T-cell (primary cell): ENCODE measurements at regions not wholly inside any gene's neighbourhood (a gene's known extent, or its start where the extent isn't known, plus 50 kb on each side); places are given as distances from the start of the nearest gene placed in this dataset.

Source experiments
- ATAC-seq, 4 experiments: fragments of 200-7000 bp in 3 of 4; fragments of 150-1000 bp in 1 of 4; cut with Tn5 transposase; replicated peaks in 1 of 4; 1 replicate in 3 of 4; 2 replicates in 1 of 4; pipeline ENCODE4 v1.10.0; 2021; ENCODE audit warnings: moderate library complexity in 3 of 4, mild to moderate bottlenecking in 2 of 4, moderate number of reproducible peaks in 1 of 4
- CTCF ChIA-PET, 2 donors: fragments of 300-600 bp; sonication (Branson Sonifier 250); formaldehyde crosslinking; loops; one replicate each; lab custom pipeline; 2022; ENCODE audit warnings: antibody characterized with exemption in 2 of 2; lab: Charles Lee
- POLR2A ChIA-PET, 2 donors: fragments of 300-600 bp; sonication (Branson Sonifier 250); formaldehyde crosslinking; loops; one replicate each; lab custom pipeline; 2022; ENCODE audit warnings: antibody characterized with exemption in 2 of 2; lab: Charles Lee
- DNase-seq, 35 experiments: peaks; one replicate each; pipeline versions ENCODE4 v3.0.0 to v3.0.0-alpha.2; 2013 to 2023
- H3K27ac ChIP-seq: one replicate; pipeline ENCODE4 v1.5.1; 2013; ENCODE audit warnings: low read length
- H3K27me3 ChIP-seq, 2 experiments: replicated peaks in 1 of 2; 1 replicate in 1 of 2; 2 replicates in 1 of 2; pipeline versions ENCODE4 v1.6.1 to v1.7.0; 2013; ENCODE audit warnings: low read length in 1 of 2, mixed read lengths in 1 of 2; ENCODE audit not compliant: control insufficient read depth in 2 of 2, insufficient read depth in 2 of 2; ENCODE audit errors: extremely low read depth in 1 of 2
- H3K36me3 ChIP-seq, 2 donors: 1 replicate in 1 of 2; 2 replicates in 1 of 2; pipeline versions ENCODE4 v1.6.1 to v1.7.0; 2013; ENCODE audit warnings: low read length in 1 of 2; ENCODE audit not compliant: control insufficient read depth in 2 of 2, insufficient read depth in 1 of 2; ENCODE audit errors: extremely low read depth in 1 of 2
- H3K4me1 ChIP-seq, 2 experiments: 1 replicate in 1 of 2; 2 replicates in 1 of 2; pipeline versions ENCODE4 v1.6.1 to v1.7.0; 2013; ENCODE audit warnings: low read length in 2 of 2, mixed read lengths in 1 of 2; ENCODE audit not compliant: insufficient read depth in 2 of 2, control insufficient read depth in 1 of 2; ENCODE audit errors: extremely low read depth in 1 of 2
- H3K4me3 ChIP-seq, 2 donors: 1 replicate in 1 of 2; 2 replicates in 1 of 2; pipeline versions ENCODE4 v1.5.1 to v1.7.0; 2013; ENCODE audit warnings: mild to moderate bottlenecking in 2 of 2, low read length in 1 of 2, moderate library complexity in 1 of 2; ENCODE audit not compliant: control insufficient read depth in 1 of 2; ENCODE audit errors: extremely low read depth in 1 of 2
- H3K9me3 ChIP-seq: 2 replicates; pipeline ENCODE4 v1.7.0; 2013
- H3K27ac Mint-ChIP-seq, 2 donors: one replicate each; pipeline ENCODE4 v1.8.0; 2020 to 2021; ENCODE audit warnings: mild to moderate bottlenecking in 2 of 2, mixed read lengths in 2 of 2
- H3K27me3 Mint-ChIP-seq, 2 donors: one replicate each; pipeline ENCODE4 v1.8.0; 2021 to 2022; ENCODE audit warnings: mixed read lengths in 2 of 2
- H3K36me3 Mint-ChIP-seq: one replicate; pipeline ENCODE4 v1.8.0; 2021; ENCODE audit warnings: mixed read lengths
- H3K4me1 Mint-ChIP-seq, 3 donors: one replicate each; pipeline ENCODE4 v1.8.0; 2020 to 2022; ENCODE audit warnings: mixed read lengths in 3 of 3, mild to moderate bottlenecking in 1 of 3
- H3K4me3 Mint-ChIP-seq, 3 donors: one replicate each; pipeline ENCODE4 v1.8.0; 2020 to 2022; ENCODE audit warnings: mild to moderate bottlenecking in 3 of 3, mixed read lengths in 3 of 3, moderate library complexity in 3 of 3
- H3K9me3 Mint-ChIP-seq, 3 donors: one replicate each; pipeline ENCODE4 v1.8.0; 2020 to 2022; ENCODE audit warnings: mixed read lengths in 3 of 3
- WGBS: methylation state at CpG from one replicate; pipeline ENCODE4 v1.1.5; 2013; ENCODE audit warnings: missing lambda C conversion rate; ENCODE audit not compliant: insufficient coverage; 5-methylcytosine and 5-hydroxymethylcytosine counted together

- no peaks in the 10 kb centered on the region for H3K36me3 ChIP-seq
- no peaks in the 10 kb centered on the region for H3K27me3 Mint-ChIP-seq
- ATAC-seq = no peak
- no peaks in the 10 kb centered on the region for H3K4me1 ChIP-seq
- no peak overlapping the region for H3K4me3 ChIP-seq
- peaks cover 11 to 19% (median 13%) of the 10 kb centered on the region in 3 donors for H3K9me3 Mint-ChIP-seq
- no peak for DNase-seq
- WGBS = no CpG with 5 or more reads among the region's 2 CpGs
- CTCF ChIA-PET = no interaction called here
- POLR2A ChIA-PET = no interaction called here
- peaks cover 54% of the 10 kb centered on the region for H3K36me3 Mint-ChIP-seq
- no peak overlapping the region for H3K27ac ChIP-seq
- no peak overlapping the region for H3K4me3 Mint-ChIP-seq
- H3K27me3 ChIP-seq = no peaks in the 10 kb centered on the region
- H3K4me1 Mint-ChIP-seq = no peaks in the 10 kb centered on the region
- H3K27ac Mint-ChIP-seq = no peak overlapping the region
- no peaks in the 10 kb centered on the region for H3K9me3 ChIP-seq
These were observed 138.1 kb upstream of the PLN start for GRCh38 chr6:118410001-118410400.
